ENCODE measurements at regions not wholly inside any gene's neighbourhood (a gene's known extent, or its start where the extent isn't known, plus 50 kb on each side); places are given as distances from the start of the nearest gene placed in this dataset.

DNA sequence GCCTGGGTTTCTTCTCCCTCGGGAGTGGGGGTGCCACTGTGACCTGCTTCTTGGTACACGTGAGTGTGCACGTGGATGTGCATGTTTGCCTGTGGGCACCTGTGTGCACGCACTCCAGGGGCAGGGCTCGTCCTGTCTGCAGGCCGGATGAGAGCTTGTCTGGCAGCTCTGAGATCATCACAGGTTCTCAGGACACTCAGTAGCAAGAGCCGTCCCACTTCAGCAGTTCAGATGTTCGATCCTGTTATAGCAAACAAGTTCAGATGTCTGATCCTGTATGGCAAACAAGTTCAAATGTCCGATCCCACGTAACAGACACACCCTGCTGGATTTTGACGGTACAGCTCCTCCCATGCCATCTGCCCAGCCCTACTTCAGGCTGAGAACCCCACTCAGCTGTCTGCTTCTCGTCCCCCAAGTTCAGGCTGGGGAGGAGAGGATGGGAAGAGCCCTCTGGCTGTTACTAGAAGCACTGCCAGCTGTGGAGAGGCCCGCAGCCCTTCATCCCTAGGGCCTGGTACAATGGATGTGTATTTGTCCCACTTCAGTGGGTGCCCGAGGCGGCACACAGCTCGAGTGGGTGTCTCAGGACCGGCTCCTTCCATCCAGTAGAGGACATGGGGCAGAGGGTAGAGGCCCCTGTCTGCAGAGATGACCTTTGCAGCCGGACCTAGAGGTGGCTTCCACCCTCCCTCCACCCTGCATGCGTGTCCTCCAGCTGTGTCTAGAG lies 1126.9 kb downstream of the BRD1 start:
- no peak for DNase-seq

DNA sequence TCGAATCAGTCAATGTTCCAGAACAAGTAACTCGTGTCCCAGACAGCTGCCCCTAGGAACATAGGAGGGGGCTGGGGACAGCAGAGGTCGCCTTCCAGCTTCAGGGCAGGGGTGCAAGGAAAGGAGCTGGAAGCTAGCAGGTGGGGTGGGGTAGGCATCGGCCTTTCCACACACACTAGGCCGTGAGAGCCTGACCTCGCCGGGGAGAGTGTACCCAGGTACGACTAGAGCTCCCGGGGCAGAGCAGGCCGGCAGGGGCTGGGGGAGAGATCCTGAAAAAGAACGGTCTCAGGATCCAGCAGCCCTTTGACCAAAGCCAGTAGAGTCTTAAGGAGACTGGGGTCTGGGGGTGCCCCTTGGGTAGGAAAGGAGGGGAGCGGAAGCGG lies 1127.5 kb downstream of the BRD1 start:
- DNase-seq = no peak

DNA sequence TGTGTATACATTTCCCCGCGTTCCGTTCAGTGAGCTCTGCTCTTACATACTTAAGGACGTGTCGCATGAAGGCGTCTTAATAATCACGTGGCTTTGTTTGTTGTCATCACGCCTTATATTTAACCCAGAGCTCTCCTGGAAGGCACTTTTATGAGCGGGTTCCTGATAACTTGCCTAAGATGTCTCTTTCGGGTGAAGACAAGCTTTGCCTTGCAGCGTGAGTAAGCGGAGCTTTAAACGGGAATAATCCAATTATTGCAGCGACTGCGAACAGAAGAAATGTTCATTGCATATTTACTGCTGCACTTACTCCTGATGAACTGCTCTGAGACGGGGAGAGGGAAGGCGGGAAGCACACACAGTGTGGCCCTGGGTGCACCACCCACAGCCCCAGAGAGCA lies 1128.2 kb downstream of the BRD1 start:
- no peak for DNase-seq

DNA sequence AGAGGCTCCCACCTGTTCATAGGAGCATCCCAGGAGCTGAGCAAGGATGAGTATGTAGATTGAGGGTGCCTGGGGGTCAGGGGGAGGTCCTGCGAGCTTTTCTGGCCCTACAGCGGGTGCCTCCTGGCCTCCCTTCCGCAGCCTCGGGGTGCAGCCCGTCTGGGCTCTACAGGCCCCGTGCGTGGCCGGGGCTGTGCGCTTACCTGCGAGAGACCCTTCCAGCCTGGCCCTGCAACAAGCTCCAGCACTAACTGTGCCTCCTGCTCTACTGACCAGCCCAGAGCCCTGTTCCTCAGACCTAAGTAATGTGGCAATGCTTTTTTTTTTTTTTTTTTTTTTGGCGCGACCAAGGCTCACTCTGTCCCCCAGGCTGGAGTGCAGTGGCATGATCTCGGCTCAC lies 1129.1 kb downstream of the BRD1 start:
- no peak for DNase-seq

DNA sequence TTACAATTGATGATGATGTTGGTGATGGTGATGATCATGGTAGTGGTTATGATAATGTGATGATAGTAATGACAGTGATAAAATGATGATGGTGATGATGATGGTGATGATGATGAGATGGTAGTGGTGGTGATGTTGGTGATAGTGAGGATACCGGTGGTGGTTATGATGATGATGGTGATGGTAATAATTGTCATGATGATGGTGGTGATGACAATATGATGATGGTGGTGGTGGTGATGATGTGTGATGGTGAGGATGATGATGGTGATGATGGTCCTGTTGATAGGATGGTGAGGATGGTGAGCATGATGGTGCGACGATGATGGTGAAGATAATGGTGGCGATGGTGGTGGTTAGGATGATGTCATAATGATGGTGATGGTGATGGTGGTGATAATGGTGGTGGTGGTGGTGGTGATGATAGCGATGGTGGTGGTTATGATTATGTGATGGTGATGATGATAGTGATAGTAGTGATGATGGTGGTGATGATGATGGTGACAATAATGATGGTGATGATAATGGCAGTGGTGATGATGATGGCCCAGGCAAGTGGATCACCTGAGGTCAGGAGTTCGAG lies 1129.9 kb downstream of the BRD1 start:
- DNase-seq = no peak

DNA sequence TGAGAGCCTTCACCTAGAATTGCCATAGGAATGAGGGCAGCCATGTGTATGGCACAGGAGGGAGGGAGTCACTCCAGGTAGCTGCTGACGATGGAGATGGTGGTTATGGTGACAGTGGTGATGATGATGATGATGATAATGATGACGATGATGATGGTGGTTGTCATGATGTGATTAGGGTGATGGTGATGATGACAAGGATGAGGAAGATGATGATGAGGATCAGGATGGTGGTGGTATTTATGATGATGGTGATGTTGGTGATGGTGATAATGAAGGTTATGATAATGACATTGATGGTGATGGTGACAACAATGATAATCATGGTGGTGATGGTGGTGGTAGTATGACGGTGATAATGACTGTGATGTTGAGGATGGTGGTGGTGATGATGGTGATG lies 1130.5 kb downstream of the BRD1 start:
- no peak for DNase-seq

DNA sequence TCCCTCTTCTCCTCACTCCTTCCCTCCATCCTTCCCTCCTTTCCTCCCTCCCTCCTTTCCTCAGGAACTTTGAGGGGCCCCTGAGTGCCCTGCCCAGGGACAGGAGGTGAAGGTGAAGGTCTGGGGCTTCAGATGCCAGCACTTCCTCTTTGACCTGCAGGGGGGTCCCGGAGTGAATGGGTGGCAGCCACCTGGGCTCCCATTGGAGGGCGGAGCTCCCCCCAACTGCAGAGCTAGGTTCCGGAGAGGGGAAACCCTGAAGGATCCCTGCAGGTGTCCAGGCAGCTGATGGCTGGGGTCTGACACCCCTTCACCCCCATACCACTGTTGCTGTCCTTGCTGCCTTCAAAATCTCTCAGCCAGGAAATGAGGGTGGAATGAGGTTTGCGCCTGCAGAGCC lies 1131.3 kb downstream of the BRD1 start:
- no peak for DNase-seq

DNA sequence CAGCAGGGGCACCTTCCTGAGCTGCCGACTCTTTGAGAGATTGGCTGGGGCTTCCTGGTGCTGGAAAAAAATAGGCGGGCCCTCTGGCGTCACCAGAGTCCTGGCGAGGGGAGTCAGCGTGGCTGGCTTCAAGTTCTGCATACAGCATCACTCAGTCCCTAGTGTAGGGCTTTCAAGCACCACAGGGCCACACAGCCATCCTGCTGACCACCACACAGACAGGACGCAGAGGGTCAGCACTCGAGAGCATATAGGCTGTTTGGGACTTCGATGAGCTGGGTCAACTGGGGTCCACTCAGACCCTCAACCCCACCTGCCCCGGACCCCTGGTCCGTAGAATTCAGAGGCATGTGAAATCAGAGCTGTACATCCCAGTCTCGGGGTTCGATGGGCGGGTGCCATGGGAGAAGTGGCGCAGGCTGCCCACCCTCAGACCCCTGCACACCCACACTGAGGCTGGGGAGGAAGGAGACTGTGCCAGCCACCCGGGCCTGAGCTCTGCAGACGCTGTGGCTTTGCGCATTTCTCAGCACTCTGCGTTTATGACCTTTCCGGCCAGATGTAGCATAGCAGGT lies 1131.9 kb downstream of the BRD1 start:
- no peak for DNase-seq

DNA sequence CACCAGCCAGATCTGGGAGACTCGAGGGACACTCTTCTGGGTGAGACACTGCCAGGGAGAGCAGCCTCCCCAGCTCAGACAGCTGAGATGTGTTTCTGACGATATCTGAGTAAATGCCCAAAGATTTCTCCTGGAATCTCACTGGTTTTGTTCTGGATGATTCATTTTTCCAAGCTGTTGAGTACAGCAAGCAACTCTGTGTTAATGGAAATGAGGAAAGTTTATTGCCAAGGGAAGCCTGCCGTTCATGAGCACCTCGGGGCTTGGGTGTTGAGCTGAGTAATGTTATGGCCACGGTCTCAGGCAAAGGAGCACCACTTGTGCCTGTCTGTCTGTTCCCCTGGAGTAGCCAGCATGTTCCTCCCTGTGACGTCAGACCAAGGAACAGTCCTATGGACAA lies 1132.4 kb downstream of the BRD1 start:
- no peak for DNase-seq

DNA sequence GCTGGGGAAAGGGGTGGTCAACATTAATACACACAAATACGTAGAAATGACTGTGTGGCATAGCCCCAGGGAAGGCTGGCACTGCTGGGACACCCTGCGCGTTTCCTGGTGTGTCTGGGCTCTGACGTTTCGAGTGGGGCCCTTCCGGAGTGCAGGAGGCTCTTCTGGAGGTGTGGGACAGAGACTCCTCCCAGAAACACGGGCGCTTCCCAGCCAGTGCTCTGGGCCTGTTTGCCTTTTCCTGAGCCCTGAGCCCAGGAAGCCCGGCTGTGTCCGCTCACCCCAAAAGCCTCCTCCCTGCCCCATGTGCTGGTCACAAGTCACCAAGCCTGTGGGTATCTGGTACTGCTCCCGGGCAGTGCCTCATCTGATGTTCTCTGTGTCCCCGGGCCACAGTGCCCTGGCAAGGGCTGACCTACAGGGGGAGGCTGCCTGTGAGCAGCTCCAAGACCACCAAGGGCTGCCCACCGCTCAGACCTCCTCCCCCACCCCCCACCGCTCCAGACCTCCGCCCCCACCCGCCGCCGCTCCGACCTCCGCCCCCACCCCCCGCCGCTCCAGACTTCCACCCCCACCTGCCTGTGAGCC lies 1133.3 kb downstream of the BRD1 start:
- no peak for DNase-seq

DNA sequence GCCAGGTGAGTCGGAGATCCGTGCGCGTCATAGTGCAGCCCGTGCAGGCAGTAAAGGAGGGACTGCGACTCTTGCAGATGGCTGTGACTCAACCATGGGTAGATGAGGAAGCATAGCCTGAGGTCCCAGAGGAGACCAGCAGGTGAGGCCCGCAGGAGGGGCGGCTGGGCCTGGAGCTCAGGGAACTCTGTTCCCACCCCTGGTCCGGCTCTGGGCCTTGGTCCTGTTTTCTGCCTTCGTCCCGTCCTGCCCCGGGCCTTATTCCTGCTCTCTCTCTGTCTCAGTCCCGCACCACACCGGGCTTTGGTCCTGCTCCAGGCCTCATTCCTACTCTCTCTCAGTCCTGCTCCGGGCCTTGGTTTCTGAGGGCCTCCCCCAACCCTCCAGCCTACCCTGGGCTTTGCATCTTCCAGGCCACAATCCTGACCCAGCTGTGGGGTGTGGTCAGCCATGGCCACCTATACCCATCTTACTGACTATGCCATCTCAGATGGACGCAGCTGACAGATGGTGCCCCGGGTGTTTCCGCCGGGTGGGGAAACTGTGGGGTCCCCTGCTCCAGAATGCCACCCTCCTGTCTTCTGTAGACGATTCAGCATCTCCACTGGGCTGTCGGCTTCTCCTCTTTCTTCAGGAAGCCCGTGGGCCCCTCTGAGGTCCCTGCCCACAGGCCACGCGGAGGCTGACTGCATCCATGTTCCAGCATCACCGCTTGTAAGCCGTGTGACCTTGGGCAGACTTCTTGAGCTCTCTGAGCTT lies 1134.1 kb downstream of the BRD1 start:
- no peak for DNase-seq

DNA sequence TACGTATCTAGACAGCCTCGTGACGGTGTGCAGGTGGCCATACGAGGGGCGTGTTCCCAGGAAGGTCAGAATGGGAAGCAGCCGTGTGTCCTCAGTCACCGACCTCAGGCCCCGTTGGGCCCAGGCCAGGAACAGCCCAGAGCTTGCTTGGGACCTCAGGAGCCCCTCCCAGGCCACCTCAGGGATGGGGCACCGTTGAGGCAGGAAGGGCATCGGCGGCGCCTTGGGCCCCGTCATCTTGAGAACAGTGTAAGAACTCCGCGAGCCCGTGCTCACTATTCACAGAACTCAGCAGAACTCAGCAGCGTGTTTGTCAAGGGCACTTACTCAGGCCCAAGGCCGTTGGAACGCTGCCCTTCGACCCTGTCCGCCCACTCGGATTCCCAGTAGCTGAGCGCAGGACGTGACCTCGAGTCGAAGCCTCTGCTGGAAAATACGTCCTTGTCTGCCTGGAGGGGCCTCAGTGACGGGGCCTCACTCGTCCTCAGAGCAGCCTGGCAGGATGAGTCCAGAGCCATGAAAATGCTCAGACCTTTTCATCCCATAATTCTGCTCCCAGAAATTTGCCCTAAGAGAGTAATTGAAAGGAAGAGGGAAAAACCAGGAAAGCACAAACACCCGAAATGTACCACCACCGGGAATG lies 1134.8 kb downstream of the BRD1 start:
- no peak for DNase-seq

DNA sequence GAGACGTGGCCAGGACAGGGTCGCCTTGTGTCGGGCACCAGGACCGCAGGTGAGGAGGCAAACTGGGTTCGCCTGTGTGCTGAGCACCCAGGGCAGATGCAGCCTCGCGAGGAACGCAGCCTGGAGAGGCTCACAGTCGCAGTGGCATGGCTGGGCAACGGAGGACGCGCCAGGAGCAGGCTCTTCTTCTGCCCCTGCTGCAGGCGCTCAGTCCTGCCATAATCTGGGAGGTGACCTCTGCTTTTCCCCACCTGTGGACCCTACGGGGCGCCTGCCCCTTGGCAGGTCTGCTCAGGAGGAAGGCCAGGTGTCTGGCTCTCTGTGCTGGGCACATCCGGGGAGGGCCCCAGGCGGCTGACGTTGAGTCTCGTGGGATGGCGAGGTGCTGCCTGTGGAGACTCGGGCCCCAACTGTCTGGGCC lies 1136.2 kb downstream of the BRD1 start:
- DNase-seq = no peak

DNA sequence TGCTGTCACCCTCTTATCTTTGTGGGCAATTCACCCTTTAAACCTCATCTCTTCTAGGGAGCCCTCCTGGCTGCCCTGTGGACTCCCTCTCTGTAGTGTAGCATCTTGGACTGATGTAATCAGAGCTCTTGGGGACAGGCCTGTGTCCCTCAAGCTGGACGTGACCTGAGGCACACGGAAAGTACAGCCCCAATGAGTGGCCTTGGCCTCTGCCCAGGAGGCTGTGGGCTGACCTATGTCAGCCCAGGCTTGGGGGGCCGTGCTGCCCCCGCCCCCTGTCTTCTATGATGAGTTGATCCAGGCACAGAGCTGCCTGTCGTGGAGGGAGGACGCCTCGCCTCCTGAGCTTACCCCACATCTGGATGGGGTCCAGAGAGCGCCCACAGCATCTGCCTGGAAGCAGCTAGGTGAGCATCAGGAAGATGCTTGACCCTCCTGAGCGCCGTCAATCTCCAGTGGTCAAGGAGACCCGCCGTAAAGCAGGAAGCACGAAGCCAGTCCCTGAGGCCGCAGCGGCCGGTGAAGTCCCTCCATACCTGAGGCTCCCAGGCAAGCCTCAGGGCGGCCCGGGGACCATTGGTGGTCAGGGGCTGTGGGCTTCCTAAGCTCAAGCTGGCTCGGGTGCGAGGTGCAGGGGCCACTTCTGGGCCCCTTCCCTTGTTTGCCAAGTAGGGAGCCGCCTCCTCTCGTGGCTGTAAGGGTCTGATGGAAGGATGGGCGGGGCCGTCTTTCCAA lies 1136.9 kb downstream of the BRD1 start:
- no peak for DNase-seq

DNA sequence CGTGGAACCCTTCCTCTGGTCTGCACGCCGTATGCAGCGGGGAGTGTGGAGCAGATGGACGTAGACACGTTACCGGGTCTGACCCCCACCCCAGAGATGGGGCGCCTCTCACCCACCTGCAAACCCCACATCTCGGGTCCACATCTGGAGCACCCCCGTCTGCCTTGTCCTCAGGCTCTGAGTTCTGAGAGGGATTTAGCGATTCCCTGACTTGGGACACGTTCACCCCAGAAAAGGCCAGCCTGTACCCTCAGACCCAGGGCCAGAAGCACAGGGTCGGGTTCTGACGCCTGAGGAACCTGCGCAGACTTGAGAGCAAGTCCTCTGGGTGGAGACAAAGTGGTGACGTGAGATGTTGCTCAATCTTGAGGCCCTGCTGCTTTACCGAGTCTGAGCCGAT lies 1138.5 kb downstream of the BRD1 start:
- DNase-seq = no peak

DNA sequence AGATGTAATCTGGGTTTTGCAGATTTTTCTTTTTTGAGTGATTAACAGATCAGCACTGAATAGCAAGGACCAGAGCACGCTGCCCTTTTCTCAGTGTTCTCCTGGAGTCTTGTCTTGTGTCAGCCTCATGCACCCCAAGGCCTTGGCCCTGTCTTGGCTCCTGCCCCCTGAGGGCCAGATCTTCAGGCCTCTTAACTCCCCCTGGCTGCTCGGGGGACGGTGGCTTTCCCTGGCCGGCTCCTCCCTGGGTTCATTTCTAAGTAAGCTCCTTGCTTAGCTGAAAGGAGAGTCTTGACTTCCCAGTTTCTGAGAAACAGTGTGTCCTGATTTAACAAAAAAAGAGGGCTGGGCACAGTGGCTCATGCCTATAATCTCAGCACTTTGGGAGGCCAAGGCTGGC lies 1139.3 kb downstream of the BRD1 start:
- no peak for DNase-seq

DNA sequence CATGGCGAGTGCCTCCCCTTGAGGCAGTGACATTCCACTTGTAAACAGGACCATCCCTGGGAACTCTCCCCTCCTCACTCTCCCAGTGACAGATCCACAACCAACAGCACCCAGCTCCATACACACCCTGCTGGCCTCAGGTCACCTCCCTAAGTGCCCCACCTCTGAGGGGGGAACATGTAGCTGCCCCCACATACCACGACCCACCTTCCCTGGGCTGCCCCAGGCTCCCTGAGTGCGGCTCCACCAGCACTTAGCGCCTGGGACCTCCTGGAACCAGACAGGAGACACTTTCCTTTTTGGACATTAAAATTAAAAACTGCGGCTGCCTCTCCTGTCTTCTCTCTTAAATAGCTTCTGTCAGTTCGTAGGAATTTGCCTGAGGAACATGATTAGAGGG lies 1140.1 kb downstream of the BRD1 start:
- DNase-seq = no peak

DNA sequence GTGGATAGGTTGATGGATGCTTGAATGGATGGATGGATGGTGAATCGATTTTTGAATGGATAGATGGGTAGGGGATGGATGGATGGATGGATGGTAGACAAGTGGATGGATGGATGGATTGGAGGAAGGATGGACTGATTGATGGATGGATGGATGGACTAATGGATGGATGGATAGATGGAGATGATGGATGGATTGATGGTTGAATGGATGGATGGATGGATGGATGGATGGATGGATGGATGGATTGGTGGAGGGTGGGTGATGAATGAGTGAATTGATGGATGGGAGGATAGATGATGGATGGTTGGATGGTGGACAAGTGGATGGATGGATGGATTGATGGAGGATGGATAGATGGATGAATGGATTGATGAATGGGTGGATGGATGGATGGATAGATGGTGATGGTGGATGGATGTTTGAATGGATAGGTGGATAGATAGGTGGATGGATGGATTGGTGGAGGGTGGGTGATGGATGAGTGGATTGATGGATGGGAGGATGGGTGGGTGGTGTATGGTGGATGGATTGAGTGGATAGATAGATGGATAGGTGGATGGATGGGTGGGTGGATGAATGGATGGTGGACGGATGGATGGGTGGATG lies 1140.9 kb downstream of the BRD1 start:
- no peak for DNase-seq

DNA sequence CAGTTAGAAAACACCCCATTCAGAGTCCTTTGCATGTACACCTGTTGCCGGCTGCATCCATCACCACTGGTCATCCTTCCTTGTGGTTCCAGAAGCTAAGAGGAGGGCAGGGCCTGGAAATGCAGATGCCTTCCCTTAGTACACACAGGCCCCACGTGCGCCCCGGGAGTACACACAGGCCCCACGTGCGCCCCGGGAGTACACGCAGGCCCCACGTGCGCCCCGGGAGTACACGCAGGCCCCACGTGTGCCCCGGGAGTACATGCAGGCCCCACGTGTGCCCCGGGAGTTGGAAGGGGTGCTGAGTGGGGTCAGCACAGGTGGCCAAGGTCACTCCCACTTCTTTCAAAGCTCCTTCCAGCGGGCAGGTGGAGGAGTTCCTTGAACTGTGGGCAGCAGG lies 1141.9 kb downstream of the BRD1 start:
- no peak for DNase-seq

DNA sequence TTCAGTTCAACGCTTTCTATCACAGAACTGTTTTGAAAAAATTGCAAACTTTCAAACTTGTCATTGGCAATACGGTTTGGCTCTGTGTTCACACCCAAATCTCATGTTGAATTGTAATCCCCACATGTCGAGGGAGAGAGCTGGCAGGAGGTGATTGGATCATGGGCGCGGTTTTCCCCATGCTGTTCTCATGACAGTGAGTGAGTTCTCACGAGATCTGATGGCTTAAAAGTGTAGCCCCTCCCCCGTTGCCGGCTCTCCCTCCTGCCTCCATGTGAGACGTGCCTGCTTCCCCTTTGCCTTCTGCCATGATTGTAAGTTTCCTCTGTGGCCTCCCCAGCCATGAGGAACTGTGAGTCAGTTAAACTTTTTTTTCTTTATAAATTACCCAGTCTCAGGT lies 1144.0 kb downstream of the BRD1 start:
- DNase-seq = no peak

DNA sequence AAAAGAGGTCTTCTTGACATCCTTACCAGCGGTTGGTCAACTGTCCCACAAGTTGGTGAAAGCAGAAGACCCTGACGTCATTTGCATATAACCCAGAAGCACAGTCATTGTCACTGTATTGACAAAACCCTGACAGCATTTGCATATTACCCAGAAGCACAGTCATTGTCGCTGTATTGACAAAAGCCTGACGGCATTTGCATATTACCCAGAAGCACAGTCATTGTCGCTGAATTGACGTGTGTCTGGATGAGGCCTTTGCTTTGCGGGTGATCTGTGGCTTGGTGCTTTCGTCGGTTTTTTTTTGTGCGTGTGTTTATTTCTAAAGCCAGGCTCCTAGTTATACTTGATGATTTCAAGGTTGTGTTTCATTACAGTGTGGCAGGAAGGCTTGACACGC lies 1145.2 kb downstream of the BRD1 start:
- DNase-seq = no peak

DNA sequence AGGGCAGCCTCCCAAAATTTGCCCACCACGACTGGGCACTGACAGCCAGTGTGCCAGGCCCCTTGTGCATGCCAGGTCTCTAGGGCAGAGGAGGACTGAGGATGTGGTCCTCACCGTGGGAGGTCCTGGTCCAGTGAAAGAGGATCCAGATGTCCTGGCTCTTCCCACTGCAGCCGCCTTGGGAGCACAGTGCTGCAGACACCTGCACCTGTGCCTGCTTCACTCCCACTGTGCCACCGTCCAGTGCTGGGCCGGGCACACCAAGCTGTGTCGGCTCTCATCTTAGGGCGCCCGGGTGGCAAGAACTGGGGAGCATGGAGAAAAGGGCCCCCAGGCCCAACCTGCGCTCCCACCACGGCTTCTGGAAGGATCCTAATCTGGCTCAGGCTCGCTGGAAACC lies 1147.1 kb downstream of the BRD1 start:
- DNase-seq = no peak
